ENCODE measurements at regions not wholly inside any gene's neighbourhood (a gene's known extent, or its start where the extent isn't known, plus 50 kb on each side); places are given as distances from the start of the nearest gene placed in this dataset.

- H2AFZ ChIP-seq (ENCODE audit: low read depth, low read length): no peak overlapping the region
- no peak overlapping the region for H3K27ac ChIP-seq (ENCODE audit: low read length)
- H3K9me3 ChIP-seq (ENCODE audit: insufficient read depth, low read length, severe bottlenecking): no peaks in the 10 kb centered on the region
- no peak overlapping the region for H3K9ac ChIP-seq (ENCODE audit: low read depth, low read length)
- no peak for ATAC-seq (ENCODE audit: insufficient read depth, low read depth)
- no peak for TF ChIP-seq EZH2 (IDR thresholded peaks at IDR 0.05; ENCODE audit: borderline replicate concordance, low read depth, low read length, severe bottlenecking)
- no peak for TF ChIP-seq CTCF (IDR thresholded peaks at IDR 0.05; ENCODE audit: borderline replicate concordance, extremely low read depth, low read length, poor library complexity, severe bottlenecking)
- no peak overlapping the region for H3K4me2 ChIP-seq (ENCODE audit: insufficient read depth, low read length)
- H3K4me1 ChIP-seq (ENCODE audit: insufficient read depth, low read length): no peaks in the 10 kb centered on the region
- DNase-seq: no peak
- H3K36me3 ChIP-seq (ENCODE audit: insufficient read depth, low read length): no peaks in the 10 kb centered on the region
- no peaks in the 10 kb centered on the region for H3K27me3 ChIP-seq (ENCODE audit: insufficient read depth, low read length, poor library complexity)
- H3K79me2 ChIP-seq (ENCODE audit: insufficient read depth, low read length): no peaks in the 10 kb centered on the region
- no peak overlapping the region for H3K4me3 ChIP-seq (ENCODE audit: low read depth in 1 of 2, low read length in 2 of 2)
- H4K20me1 ChIP-seq (ENCODE audit: insufficient read depth, low read length): no peaks in the 10 kb centered on the region
These were observed 831.6 kb downstream of the KCNA4 start for GRCh38 chr11:29184939-29185890.

- Histone ChIP-seq H3K9me3 (ENCODE audit: insufficient read depth, low read length, severe bottlenecking) (no peaks in the 10 kb centered on the region), H3K27me3 (ENCODE audit: insufficient read depth, low read length, poor library complexity) (no peaks in the 10 kb centered on the region), H3K4me2 (ENCODE audit: insufficient read depth, low read length) (no peak overlapping the region), H3K9ac (ENCODE audit: low read depth, low read length) (no peak overlapping the region), H4K20me1 (ENCODE audit: insufficient read depth, low read length) (no peaks in the 10 kb centered on the region), H3K27ac (ENCODE audit: low read length) (no peak overlapping the region), H2AFZ (ENCODE audit: low read depth, low read length) (no peak overlapping the region), H3K4me3 (ENCODE audit: low read depth in 1 of 2, low read length in 2 of 2) (no peak overlapping the region), H3K4me1 (ENCODE audit: insufficient read depth, low read length) (no peaks in the 10 kb centered on the region), H3K36me3 (ENCODE audit: insufficient read depth, low read length) (no peaks in the 10 kb centered on the region), H3K79me2 (ENCODE audit: insufficient read depth, low read length) (no peaks in the 10 kb centered on the region)
- ATAC-seq (ENCODE audit: insufficient read depth, low read depth) (no peak), DNase-seq (no peak)
- TF ChIP-seq EZH2 (IDR thresholded peaks at IDR 0.05; ENCODE audit: borderline replicate concordance, low read depth, low read length, severe bottlenecking) (no peak), CTCF (IDR thresholded peaks at IDR 0.05; ENCODE audit: borderline replicate concordance, extremely low read depth, low read length, poor library complexity, severe bottlenecking) (no peak)
These were observed 833.5 kb downstream of the KCNA4 start for GRCh38 chr11:29183301-29183700.

- DNase-seq (no peak), ATAC-seq (ENCODE audit: insufficient read depth, low read depth) (no peak)
- Histone ChIP-seq H3K9ac (ENCODE audit: low read depth, low read length) (no peak overlapping the region), H3K79me2 (ENCODE audit: insufficient read depth, low read length) (no peaks in the 10 kb centered on the region), H3K27ac (ENCODE audit: low read length) (no peak overlapping the region), H3K36me3 (ENCODE audit: insufficient read depth, low read length) (no peaks in the 10 kb centered on the region), H4K20me1 (ENCODE audit: insufficient read depth, low read length) (no peaks in the 10 kb centered on the region), H3K9me3 (ENCODE audit: insufficient read depth, low read length, severe bottlenecking) (no peaks in the 10 kb centered on the region), H3K4me1 (ENCODE audit: insufficient read depth, low read length) (no peaks in the 10 kb centered on the region), H3K4me2 (ENCODE audit: insufficient read depth, low read length) (no peak overlapping the region), H3K4me3 (ENCODE audit: low read depth in 1 of 2, low read length in 2 of 2) (no peak overlapping the region), H3K27me3 (ENCODE audit: insufficient read depth, low read length, poor library complexity) (no peaks in the 10 kb centered on the region), H2AFZ (ENCODE audit: low read depth, low read length) (no peak overlapping the region)
- no peak for TF ChIP-seq CTCF (IDR thresholded peaks at IDR 0.05; ENCODE audit: borderline replicate concordance, extremely low read depth, low read length, poor library complexity, severe bottlenecking)
- TF ChIP-seq EZH2 (IDR thresholded peaks at IDR 0.05; ENCODE audit: borderline replicate concordance, low read depth, low read length, severe bottlenecking): no peak
These were observed 843.2 kb downstream of the KCNA4 start for GRCh38 chr11:29173660-29174062.

All from DND-41 (cell line).